Activated T-cell treated with anti-CD3 and anti-CD28 coated beads, Interleukin-2, amount 50 U/mL, for 4 hours (primary cell): ENCODE measurements at regions not wholly inside any gene's neighbourhood (a gene's known extent, or its start where the extent isn't known, plus 50 kb on each side); places are given as distances from the start of the nearest gene placed in this dataset.
"Not testable (repeated sequence)": the region's sequence is repeated elsewhere in the genome, so short reads cannot be mapped to it uniquely, and the experiment has no call there.

Experiments
- ATAC-seq, 2 donors: fragments of 200-7000 bp; cut with Tn5 transposase; one replicate each; pipeline ENCODE4 v1.10.0; 2021
- DNase-seq: peaks from one replicate; pipeline ENCODE4 v3.0.0-alpha.2; 2020
- H3K27me3 Mint-ChIP-seq: one replicate; pipeline ENCODE4 v1.8.0; 2021; ENCODE audit warnings: low read depth, mixed read lengths
- H3K36me3 Mint-ChIP-seq: one replicate; pipeline ENCODE4 v1.8.0; 2022; ENCODE audit warnings: mixed read lengths; ENCODE audit not compliant: insufficient read depth
- H3K4me1 Mint-ChIP-seq: one replicate; pipeline ENCODE4 v1.8.0; 2021; ENCODE audit warnings: low read depth, mixed read lengths
- H3K4me3 Mint-ChIP-seq: one replicate; pipeline ENCODE4 v1.8.0; 2021; ENCODE audit warnings: mild to moderate bottlenecking, moderate library complexity, mixed read lengths
- H3K9me3 Mint-ChIP-seq: one replicate; pipeline ENCODE4 v1.8.0; 2021; ENCODE audit warnings: mixed read lengths

DNA sequence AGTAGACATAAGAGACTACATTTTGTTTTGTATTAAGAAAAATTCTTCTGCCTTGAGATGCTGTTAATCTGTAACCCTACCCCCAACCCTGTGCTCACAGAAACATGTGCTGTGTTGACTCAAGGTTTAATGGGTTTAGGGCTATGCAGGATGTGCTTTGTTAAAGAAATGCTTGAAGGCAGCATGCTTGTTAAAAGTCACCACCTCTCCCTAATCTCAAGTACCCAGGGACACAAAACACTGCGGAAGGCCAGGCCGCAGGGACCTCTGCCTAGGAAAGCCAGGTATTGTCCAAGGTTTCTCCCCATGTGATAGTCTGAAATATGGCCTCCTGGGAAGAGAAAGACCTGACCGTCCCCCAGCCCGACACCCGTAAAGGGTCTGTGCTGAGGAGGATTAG, 947.7 kb upstream of the TMEFF2 start:
- not testable (repeated sequence) for H3K27me3 Mint-ChIP-seq, H3K36me3 Mint-ChIP-seq, H3K4me3 Mint-ChIP-seq, H3K4me1 Mint-ChIP-seq, ATAC-seq, H3K9me3 Mint-ChIP-seq, DNase-seq

DNA sequence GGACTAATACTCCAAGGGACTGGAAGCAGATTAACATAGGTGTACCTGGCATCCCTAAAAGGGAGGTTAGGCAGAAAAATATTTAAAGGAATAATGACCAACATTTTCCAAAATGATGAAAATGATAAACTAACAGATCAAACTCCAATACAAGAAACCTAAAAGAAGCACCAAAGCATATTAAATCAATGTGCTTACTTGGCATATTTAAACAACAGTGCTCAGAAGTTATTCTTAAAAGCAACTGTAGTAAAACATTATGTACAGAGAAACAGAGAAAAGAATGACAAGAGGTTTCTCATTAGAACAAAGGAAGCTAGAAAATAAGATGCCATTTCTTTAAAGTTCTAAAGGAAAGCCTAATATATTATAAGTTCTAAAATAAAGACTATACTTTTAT, 947.3 kb upstream of the TMEFF2 start:
- no peak for ATAC-seq
- Mint-ChIP-seq H3K9me3 (peaks cover under 1% of the 10 kb centered on the region), H3K4me3 (no peak overlapping the region), H3K36me3 (no peaks in the 10 kb centered on the region), H3K27me3 (no peaks in the 10 kb centered on the region), H3K4me1 (no peaks in the 10 kb centered on the region)
- DNase-seq = no peak

DNA sequence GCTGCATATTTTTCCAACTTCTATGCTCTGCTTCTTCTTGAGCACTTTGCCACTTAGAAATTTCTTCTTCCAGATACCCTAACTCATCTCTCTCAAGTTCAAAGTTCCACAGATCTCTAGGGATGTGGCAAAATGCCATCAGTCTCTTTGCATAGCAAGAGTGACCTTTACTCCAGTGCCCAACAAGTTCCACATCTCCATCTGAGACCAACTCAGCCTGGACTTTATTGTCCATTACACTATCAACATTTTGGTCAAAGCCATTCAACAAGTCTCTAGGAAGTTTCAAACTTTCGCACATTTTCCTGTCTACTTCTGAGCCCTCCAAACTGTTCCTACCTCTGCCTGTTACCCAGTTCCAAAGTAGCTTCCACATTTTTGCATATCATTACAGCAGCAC, 946.2 kb upstream of the TMEFF2 start:
- H3K27me3 Mint-ChIP-seq, H3K9me3 Mint-ChIP-seq, ATAC-seq, H3K4me3 Mint-ChIP-seq, H3K36me3 Mint-ChIP-seq, H3K4me1 Mint-ChIP-seq, DNase-seq: not testable (repeated sequence)

DNA sequence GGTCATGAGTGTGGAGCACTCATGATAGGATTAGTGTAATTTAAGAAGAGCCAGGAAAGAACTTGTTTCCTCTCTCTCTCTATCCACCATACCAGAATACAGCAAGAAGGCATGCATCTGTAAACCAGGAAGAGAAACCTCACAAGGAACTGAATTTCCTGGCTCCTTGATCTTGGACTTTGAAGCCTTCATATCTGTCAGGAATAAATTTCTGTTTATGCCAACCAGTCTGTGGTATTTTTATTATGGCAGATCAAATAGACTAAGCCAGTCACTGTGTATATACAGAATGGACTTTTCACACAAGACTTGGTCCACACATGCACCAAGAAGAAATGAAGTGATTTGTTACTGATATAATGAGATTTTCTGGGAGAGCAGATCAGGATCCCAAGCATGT, 930.1 kb upstream of the TMEFF2 start:
- H3K36me3 Mint-ChIP-seq = no peaks in the 10 kb centered on the region
- no peaks in the 10 kb centered on the region for H3K27me3 Mint-ChIP-seq
- no peak for ATAC-seq
- no peaks in the 10 kb centered on the region for H3K9me3 Mint-ChIP-seq
- H3K4me3 Mint-ChIP-seq = no peak overlapping the region
- DNase-seq = no peak
- H3K4me1 Mint-ChIP-seq = no peaks in the 10 kb centered on the region

DNA sequence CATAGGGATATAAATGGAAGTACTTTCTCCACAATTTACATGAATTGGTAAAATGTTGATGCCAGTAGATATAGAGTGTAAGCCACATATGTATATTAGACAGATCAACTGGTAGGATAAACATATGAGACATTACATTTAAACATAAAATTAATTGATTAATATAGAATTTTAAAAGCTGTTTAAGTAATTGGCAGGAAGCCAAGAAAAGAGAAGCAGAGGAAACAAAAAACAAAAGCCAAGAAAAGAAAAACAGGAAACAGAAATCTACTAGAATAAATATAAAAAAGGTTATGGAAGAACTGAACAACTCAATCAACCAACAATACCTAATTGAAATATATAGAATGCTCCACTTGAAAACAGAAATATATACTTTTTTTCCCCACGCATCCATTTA, 920.1 kb upstream of the TMEFF2 start:
- no peak for DNase-seq
- Mint-ChIP-seq H3K36me3 (no peaks in the 10 kb centered on the region), H3K27me3 (no peaks in the 10 kb centered on the region), H3K4me3 (no peak overlapping the region), H3K4me1 (no peaks in the 10 kb centered on the region), H3K9me3 (no peaks in the 10 kb centered on the region)
- ATAC-seq = no peak

DNA sequence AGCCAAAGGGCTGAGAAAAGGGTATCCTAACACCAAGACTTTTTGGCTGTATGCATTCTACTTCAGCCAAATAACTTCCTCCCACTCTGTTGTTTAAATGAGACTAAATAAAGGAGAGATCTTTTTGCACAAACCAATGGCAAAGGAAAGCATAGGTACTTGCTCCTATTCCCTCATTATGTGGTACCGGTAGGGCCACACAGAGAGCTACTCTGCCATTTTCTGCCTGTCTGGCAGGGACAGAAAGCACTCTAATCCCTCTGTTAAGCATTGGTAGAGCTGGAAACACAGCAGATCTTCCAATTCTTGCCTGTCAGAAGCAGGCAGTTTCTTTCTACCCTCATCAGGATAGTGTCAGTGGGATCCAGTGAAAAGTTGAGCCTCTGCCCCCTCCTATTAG, 918.3 kb upstream of the TMEFF2 start:
- no peak for ATAC-seq
- Mint-ChIP-seq H3K4me3 (no peak overlapping the region), H3K36me3 (no peaks in the 10 kb centered on the region), H3K27me3 (no peaks in the 10 kb centered on the region), H3K9me3 (no peaks in the 10 kb centered on the region), H3K4me1 (no peaks in the 10 kb centered on the region)
- DNase-seq = no peak

DNA sequence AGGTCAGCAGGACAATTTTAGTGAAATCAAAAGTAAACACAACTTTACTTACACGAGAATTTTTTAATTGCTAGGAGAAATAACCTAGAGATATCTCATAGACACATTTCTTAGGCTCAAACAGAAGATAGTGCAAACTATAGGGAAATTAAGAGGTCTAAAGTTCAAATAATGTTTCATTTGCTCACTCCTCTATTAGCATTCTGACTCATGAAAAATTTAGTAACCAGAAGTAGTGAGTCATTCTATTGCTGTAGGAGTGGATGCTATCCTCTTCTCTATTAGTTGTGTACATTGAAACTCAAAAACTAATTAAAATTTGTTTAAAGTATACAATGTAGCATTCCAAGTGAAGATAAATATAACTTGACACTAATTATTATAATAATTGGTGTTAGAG, 908.3 kb upstream of the TMEFF2 start:
- ATAC-seq (no peak), DNase-seq (no peak)
- H3K4me1 Mint-ChIP-seq = no peaks in the 10 kb centered on the region
- H3K9me3 Mint-ChIP-seq = peaks cover 5% of the 10 kb centered on the region
- H3K36me3 Mint-ChIP-seq = no peaks in the 10 kb centered on the region
- H3K4me3 Mint-ChIP-seq = no peak overlapping the region
- H3K27me3 Mint-ChIP-seq = no peaks in the 10 kb centered on the region

DNA sequence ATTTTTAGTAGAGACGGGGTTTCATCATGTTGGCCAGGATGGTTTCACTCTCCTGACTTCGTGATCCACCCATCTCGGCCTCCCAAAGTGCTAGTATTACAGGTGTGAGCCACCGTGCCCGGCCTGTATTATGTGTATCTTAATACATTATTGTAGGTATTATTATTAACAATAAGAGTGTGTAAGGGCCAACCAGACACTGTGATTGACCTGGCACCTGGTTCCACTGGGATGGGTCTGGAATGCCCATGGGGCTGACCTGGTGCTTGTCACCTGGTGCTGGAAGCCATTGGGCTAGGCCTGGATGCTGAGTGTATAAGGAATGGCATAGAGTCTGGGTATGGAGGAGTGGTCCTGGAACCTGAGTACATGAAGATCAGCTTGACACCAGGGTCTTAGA, 906.9 kb upstream of the TMEFF2 start:
- no peak for ATAC-seq
- no peak for DNase-seq
- no peaks in the 10 kb centered on the region for H3K36me3 Mint-ChIP-seq
- no peaks in the 10 kb centered on the region for H3K4me1 Mint-ChIP-seq
- no peak overlapping the region for H3K4me3 Mint-ChIP-seq
- peaks cover 5% of the 10 kb centered on the region for H3K9me3 Mint-ChIP-seq
- H3K27me3 Mint-ChIP-seq = no peaks in the 10 kb centered on the region

DNA sequence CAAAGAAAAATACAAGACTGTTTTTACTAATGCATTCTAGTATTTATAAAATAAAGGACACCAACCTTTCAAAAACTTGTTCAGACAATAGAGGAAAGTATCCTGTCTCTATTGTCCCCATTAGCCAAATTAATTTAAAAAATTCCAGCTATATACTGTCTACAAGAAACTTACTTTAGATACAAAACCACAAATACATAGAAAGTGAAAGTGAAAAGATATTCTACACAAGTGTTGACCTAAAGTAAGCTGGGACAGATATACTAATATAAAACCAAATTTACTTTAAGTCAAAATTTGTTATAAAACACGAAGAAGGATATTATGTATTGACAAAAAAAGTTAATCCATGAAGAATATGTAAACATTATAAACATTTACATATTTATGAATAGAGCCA, 893.3 kb upstream of the TMEFF2 start:
- H3K4me3 Mint-ChIP-seq = no peak overlapping the region
- no peaks in the 10 kb centered on the region for H3K27me3 Mint-ChIP-seq
- ATAC-seq (no peak), DNase-seq (no peak)
- H3K4me1 Mint-ChIP-seq = no peaks in the 10 kb centered on the region
- no peaks in the 10 kb centered on the region for H3K36me3 Mint-ChIP-seq
- peaks cover 4% of the 10 kb centered on the region for H3K9me3 Mint-ChIP-seq

DNA sequence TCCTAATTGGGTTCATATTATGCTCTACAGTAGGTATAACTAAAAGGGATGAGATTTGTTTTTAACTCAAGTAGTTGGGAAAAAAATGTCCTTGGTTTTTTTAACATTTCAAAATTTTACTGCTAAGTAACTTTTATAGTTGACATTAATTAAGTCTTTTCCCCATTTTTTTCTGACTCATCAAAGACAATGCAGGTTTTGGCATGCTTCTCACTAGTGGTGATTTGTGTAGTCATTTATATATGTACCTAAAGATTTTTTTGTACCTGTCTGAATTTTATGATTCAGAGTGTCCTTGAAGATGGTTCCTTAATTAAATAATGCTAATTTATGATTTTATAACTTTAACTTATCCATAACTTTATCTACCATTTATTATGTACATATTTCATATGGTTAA, 882.3 kb upstream of the TMEFF2 start:
- DNase-seq = no peak
- Mint-ChIP-seq H3K4me1 (no peaks in the 10 kb centered on the region), H3K4me3 (no peak overlapping the region), H3K36me3 (no peaks in the 10 kb centered on the region), H3K27me3 (no peaks in the 10 kb centered on the region), H3K9me3 (no peaks in the 10 kb centered on the region)
- ATAC-seq = no peak

DNA sequence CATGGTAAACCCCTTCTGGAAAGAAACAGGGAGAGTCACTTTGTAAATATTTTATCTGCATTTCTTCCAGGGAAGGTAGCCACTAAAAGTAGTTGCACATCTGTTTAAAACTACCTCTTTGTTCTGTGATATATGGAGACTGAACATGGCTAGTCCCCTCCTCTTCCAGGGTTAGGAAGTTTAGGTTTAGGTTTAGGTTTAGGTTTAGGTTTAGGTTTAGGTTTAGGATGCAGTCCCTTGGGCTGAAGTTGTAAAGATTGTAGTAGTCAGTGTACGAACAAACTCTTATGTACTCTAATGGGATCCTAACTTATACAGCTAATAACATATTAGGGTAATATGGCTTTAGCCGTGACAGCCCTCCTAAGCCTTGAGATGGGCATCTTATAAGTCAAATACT, 880.2 kb upstream of the TMEFF2 start:
- DNase-seq (no peak), ATAC-seq (no peak)
- no peaks in the 10 kb centered on the region for H3K36me3 Mint-ChIP-seq
- no peaks in the 10 kb centered on the region for H3K9me3 Mint-ChIP-seq
- no peaks in the 10 kb centered on the region for H3K4me1 Mint-ChIP-seq
- H3K27me3 Mint-ChIP-seq = no peaks in the 10 kb centered on the region
- H3K4me3 Mint-ChIP-seq = no peak overlapping the region

DNA sequence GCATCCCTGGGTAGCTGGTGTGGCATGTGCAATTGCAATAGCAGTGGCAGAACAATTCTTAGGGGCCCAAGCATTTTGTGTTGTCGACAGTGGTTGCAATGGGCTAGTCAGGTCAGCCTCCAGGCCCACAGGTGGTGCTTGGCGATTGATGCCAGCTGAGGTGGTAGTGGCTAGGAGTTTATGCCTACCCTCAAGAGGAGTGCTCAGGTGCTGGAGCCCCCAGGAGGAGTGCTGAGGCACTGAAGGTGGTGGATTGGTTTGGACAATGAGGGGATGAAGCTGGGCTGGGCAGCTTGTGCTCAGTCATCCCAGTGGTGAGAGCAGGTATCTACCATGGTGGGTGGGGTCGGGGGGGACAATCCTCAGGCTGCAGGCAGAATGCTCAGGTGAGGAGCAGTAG, 877.9 kb upstream of the TMEFF2 start:
- DNase-seq (no peak), ATAC-seq (no peak)
- Mint-ChIP-seq H3K4me1 (no peaks in the 10 kb centered on the region), H3K4me3 (no peak overlapping the region), H3K9me3 (no peaks in the 10 kb centered on the region), H3K27me3 (no peaks in the 10 kb centered on the region), H3K36me3 (no peaks in the 10 kb centered on the region)

DNA sequence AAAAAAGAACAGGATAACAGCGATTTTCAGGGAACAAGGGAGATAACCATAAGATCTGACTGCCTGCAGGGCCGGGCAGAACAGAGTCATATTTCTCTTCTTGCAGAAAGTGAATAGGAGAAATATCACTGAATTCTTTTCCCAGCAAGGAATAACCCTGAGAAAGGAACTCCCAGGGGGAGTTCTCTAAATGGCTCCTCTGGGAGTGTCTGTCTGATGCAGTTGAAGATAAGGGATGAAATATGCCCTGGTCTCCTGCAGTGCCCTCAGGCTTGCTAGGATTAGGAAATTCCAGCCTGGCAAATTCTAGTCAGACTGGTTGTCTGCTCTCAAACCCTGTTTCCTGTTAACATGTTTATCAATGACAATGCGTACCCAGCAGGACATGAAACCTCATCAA, 830.8 kb upstream of the TMEFF2 start:
- H3K9me3 Mint-ChIP-seq = peaks cover 25% of the 10 kb centered on the region
- not testable (repeated sequence) for H3K4me1 Mint-ChIP-seq, H3K27me3 Mint-ChIP-seq, ATAC-seq, H3K4me3 Mint-ChIP-seq, H3K36me3 Mint-ChIP-seq, DNase-seq

DNA sequence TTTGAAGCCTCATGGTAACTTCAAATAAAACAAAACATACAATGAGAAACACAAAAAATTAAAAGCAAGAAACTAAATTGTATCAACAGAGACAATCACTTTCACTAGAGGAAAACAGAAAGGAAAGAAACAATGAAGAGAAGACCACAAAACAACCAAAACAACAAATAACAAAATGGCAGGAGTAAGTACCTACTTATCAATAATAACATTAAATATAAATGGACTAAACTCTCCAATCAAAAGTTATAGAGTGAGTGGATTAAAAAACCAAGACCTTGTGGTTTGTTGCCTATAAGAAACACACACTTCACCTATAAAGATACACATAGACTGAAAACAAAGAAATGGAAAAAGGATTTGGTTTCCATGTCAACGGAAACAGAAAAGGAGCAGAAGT, 830.1 kb upstream of the TMEFF2 start:
- no peaks in the 10 kb centered on the region for H3K36me3 Mint-ChIP-seq
- DNase-seq (no peak), ATAC-seq (no peak)
- H3K4me3 Mint-ChIP-seq = no peak overlapping the region
- H3K4me1 Mint-ChIP-seq = no peaks in the 10 kb centered on the region
- peaks cover 18% of the 10 kb centered on the region for H3K9me3 Mint-ChIP-seq
- H3K27me3 Mint-ChIP-seq = no peaks in the 10 kb centered on the region

DNA sequence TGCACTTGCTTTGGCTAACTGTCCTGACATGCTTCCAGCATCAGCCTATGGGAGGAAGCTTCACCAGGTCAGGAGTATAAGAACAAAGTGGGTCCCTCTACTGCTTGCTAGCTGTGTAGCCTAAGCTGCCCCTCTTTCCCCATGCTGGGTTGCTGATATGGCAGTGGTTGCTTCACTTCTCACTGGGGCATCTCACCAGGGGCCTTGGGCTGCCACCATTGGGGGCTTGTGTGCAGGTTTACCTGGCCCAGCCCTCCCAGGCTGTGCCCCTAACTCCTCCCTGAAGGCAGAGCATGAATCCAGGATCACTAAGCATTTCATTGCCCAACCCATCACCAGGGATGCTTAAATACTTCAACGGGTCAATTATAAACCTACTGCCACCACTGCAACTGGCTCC, 817.1 kb upstream of the TMEFF2 start:
- no peaks in the 10 kb centered on the region for H3K4me1 Mint-ChIP-seq
- ATAC-seq (no peak), DNase-seq (no peak)
- H3K27me3 Mint-ChIP-seq = no peaks in the 10 kb centered on the region
- no peak overlapping the region for H3K4me3 Mint-ChIP-seq
- no peaks in the 10 kb centered on the region for H3K36me3 Mint-ChIP-seq
- peaks cover 10% of the 10 kb centered on the region for H3K9me3 Mint-ChIP-seq

DNA sequence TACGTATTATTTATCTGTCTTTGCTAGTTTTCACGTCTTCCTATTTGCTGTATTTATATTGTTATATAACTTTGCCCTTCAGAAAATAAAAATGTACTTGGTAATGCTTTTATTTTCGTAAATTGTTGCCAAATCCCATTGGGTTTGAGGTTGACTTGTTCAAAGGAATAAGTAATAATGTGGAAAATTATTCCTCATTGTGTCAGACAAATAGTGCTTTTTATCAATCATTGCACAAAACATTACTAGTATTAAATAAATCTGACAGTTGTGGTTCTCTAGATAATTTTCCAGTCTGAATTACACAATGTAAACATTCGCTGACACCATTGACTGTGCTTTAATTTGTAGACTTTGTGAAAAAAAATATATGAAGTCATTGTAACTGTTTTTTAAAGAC, 798.3 kb upstream of the TMEFF2 start:
- no peaks in the 10 kb centered on the region for H3K36me3 Mint-ChIP-seq
- no peaks in the 10 kb centered on the region for H3K4me1 Mint-ChIP-seq
- DNase-seq = no peak

More for the DNA sequence above, 798.3 kb upstream of the TMEFF2 start:
- no peaks in the 10 kb centered on the region for H3K27me3 Mint-ChIP-seq
- ATAC-seq = no peak
- peaks cover 6% of the 10 kb centered on the region for H3K9me3 Mint-ChIP-seq
- no peak overlapping the region for H3K4me3 Mint-ChIP-seq
